ENCODE measurements at regions not wholly inside any gene's neighbourhood (a gene's known extent, or its start where the extent isn't known, plus 50 kb on each side); places are given as distances from the start of the nearest gene placed in this dataset.
"Not testable (repeated sequence)": the region's sequence is repeated elsewhere in the genome, so short reads cannot be mapped to it uniquely, and the experiment has no call there.

- DNase-seq: no peak
Measured at GRCh38 chr17:72560303-72561247, 439.8 kb downstream of the SOX9 start.

- DNase-seq: no peak
Measured at GRCh38 chr17:72561266-72561665, 440.4 kb downstream of the SOX9 start.

GRCh38 chr17:72561680-72562079 is 440.9 kb downstream of the SOX9 start:
- DNase-seq: no peak

- DNase-seq: no peak
Measured at GRCh38 chr17:72562615-72563188, 441.9 kb downstream of the SOX9 start.

GRCh38 chr17:72563952-72564351 is 443.1 kb downstream of the SOX9 start:
- no peak for DNase-seq

GRCh38 chr17:72565006-72565405 is 444.2 kb downstream of the SOX9 start:
- no peak for DNase-seq

GRCh38 chr17:72565758-72566157 is 444.9 kb downstream of the SOX9 start:
- no peak for DNase-seq

GRCh38 chr17:72566671-72567484 is 446.1 kb downstream of the SOX9 start:
- DNase-seq: no peak

- no peak for DNase-seq
Measured at GRCh38 chr17:72567774-72568173, 447.0 kb downstream of the SOX9 start.

GRCh38 chr17:72569148-72569946 is 448.5 kb downstream of the SOX9 start:
- DNase-seq: no peak

- no peak for DNase-seq
Measured at GRCh38 chr17:72571813-72572396, 451.1 kb downstream of the SOX9 start.

- DNase-seq: no peak
Measured at GRCh38 chr17:72572604-72573491, 452.0 kb downstream of the SOX9 start.

- DNase-seq: not testable (repeated sequence)
Measured at GRCh38 chr17:72573492-72573801, 452.6 kb downstream of the SOX9 start.

GRCh38 chr17:72574675-72575510 is 454.1 kb downstream of the SOX9 start:
- DNase-seq: no peak

GRCh38 chr17:72575542-72576233 is 454.9 kb downstream of the SOX9 start:
- no peak for DNase-seq

- no peak for DNase-seq
Measured at GRCh38 chr17:72576289-72576759, 455.5 kb downstream of the SOX9 start.

GRCh38 chr17:72578817-72579470 is 458.1 kb downstream of the SOX9 start:
- DNase-seq: no peak

GRCh38 chr17:72579990-72580320 is 459.1 kb downstream of the SOX9 start:
- DNase-seq: no peak

All from skin of body (tissue), 1 donor.